ENCODE measurements at regions not wholly inside any gene's neighbourhood (a gene's known extent, or its start where the extent isn't known, plus 50 kb on each side); places are given as distances from the start of the nearest gene placed in this dataset.

GRCh38 chr16:22624800-22625533, 114.3 kb downstream of the NPIPB5 start:
- TF ChIP-seq, protein P1, sequence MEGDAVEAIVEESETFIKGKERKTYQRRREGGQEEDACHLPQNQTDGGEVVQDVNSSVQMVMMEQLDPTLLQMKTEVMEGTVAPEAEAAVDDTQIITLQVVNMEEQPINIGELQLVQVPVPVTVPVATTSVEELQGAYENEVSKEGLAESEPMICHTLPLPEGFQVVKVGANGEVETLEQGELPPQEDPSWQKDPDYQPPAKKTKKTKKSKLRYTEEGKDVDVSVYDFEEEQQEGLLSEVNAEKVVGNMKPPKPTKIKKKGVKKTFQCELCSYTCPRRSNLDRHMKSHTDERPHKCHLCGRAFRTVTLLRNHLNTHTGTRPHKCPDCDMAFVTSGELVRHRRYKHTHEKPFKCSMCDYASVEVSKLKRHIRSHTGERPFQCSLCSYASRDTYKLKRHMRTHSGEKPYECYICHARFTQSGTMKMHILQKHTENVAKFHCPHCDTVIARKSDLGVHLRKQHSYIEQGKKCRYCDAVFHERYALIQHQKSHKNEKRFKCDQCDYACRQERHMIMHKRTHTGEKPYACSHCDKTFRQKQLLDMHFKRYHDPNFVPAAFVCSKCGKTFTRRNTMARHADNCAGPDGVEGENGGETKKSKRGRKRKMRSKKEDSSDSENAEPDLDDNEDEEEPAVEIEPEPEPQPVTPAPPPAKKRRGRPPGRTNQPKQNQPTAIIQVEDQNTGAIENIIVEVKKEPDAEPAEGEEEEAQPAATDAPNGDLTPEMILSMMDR (IDR thresholded peaks at IDR 0.05) = no peak
- TF ChIP-seq POLR2A (IDR thresholded peaks at IDR 0.05) = no peak
